Astrocyte of the cerebellum (primary cell): ENCODE measurements at regions not wholly inside any gene's neighbourhood (a gene's known extent, or its start where the extent isn't known, plus 50 kb on each side); places are given as distances from the start of the nearest gene placed in this dataset.

Source experiments
- DNase-seq: peaks from one replicate; pipeline ENCODE4 v3.0.0-alpha.2; 2011; ENCODE audit warnings: low read depth
- H3K4me3 ChIP-seq: 2 replicates; pipeline ENCODE4 v1.5.1; 2011; ENCODE audit warnings: mild to moderate bottlenecking, low read depth, low read length, moderate library complexity
- CTCF ChIP-seq: IDR thresholded peaks from 2 replicates; pipeline ENCODE4 v1.5.1; 2012; ENCODE audit warnings: low read length, low read depth, moderate library complexity, mild to moderate bottlenecking; ENCODE audit errors: missing control alignments
- in situ Hi-C: cut with HindIII; loops from 2 replicates; pipeline ENCODE4 v1.10.0; 2017; ENCODE audit warnings: low sequenced_read_pairs

GRCh38 chr5:63831381-63831780 lies 130.9 kb downstream of the HTR1A start:
- H3K4me3 ChIP-seq, result no peak overlapping the region
- TF ChIP-seq CTCF, result no peak
- no peak for DNase-seq
- in situ Hi-C loops, result no loop called here

- no peak for TF ChIP-seq CTCF
- no peak overlapping the region for H3K4me3 ChIP-seq
- in situ Hi-C loops, result no loop called here
- DNase-seq, result no peak
Measured at GRCh38 chr5:63825984-63826383, 136.3 kb downstream of the HTR1A start.

- no peak overlapping the region for H3K4me3 ChIP-seq
- no peak for DNase-seq
- no peak for TF ChIP-seq CTCF
- in situ Hi-C loops, result no loop called here
Measured at GRCh38 chr5:63823583-63823982, 138.7 kb downstream of the HTR1A start.

GRCh38 chr5:63822614-63823013 lies 139.6 kb downstream of the HTR1A start:
- in situ Hi-C loops, result no loop called here
- TF ChIP-seq CTCF, result no peak
- H3K4me3 ChIP-seq, result no peak overlapping the region
- no peak for DNase-seq

- in situ Hi-C loops, result no loop called here
- no peak for TF ChIP-seq CTCF
- DNase-seq, result no peak
Measured at GRCh38 chr5:63820577-63820976, 141.7 kb downstream of the HTR1A start.

GRCh38 chr5:63812693-63813092 lies 149.6 kb downstream of the HTR1A start:
- in situ Hi-C loops, result no loop called here
- no peak for DNase-seq
- no peak overlapping the region for H3K4me3 ChIP-seq
- TF ChIP-seq CTCF, result no peak

More at GRCh38 chr5:63820577-63820976, 141.7 kb downstream of the HTR1A start:
- H3K4me3 ChIP-seq, result no peak overlapping the region

GRCh38 chr5:63811961-63812360 lies 150.3 kb downstream of the HTR1A start:
- in situ Hi-C loops, result no loop called here
- no peak for DNase-seq
- TF ChIP-seq CTCF, result no peak
- H3K4me3 ChIP-seq, result no peak overlapping the region
